SK-N-DZ (cell line): ENCODE measurements at regions not wholly inside any gene's neighbourhood (a gene's known extent, or its start where the extent isn't known, plus 50 kb on each side); places are given as distances from the start of the nearest gene placed in this dataset.

Experiments
- DNase-seq: peaks from one replicate; pipeline ENCODE4 v3.0.0-alpha.2; 2015; ENCODE audit warnings: low spot score

GRCh38 chr7:88500131-88500530 is 193.4 kb upstream of the STEAP4 start:
- no peak for DNase-seq

- no peak for DNase-seq
Observed at GRCh38 chr7:88495881-88496725, 189.4 kb upstream of the STEAP4 start.

- no peak for DNase-seq
Observed at GRCh38 chr7:88492153-88492552, 185.5 kb upstream of the STEAP4 start.

- DNase-seq, result no peak
Observed at GRCh38 chr7:88490874-88491273, 184.2 kb upstream of the STEAP4 start.

- no peak for DNase-seq
Observed at GRCh38 chr7:88490161-88490560, 183.5 kb upstream of the STEAP4 start.

GRCh38 chr7:88485821-88486220 is 179.1 kb upstream of the STEAP4 start:
- no peak for DNase-seq

- no peak for DNase-seq
Observed at GRCh38 chr7:88484551-88484950, 177.9 kb upstream of the STEAP4 start.

- DNase-seq, result no peak
Observed at GRCh38 chr7:88480896-88481295, 174.2 kb upstream of the STEAP4 start.

GRCh38 chr7:88480271-88480670 is 173.6 kb upstream of the STEAP4 start:
- no peak for DNase-seq

GRCh38 chr7:88477976-88478375 is 171.3 kb upstream of the STEAP4 start:
- DNase-seq, result no peak

- DNase-seq, result no peak
Observed at GRCh38 chr7:88465600-88465999, 158.9 kb upstream of the STEAP4 start.

- no peak for DNase-seq
Observed at GRCh38 chr7:88462799-88463198, 156.1 kb upstream of the STEAP4 start.

- DNase-seq, result no peak
Observed at GRCh38 chr7:88460650-88461049, 154.0 kb upstream of the STEAP4 start.

GRCh38 chr7:88458946-88459345 is 152.3 kb upstream of the STEAP4 start:
- DNase-seq, result no peak

- no peak for DNase-seq
Observed at GRCh38 chr7:88458279-88458678, 151.6 kb upstream of the STEAP4 start.

GRCh38 chr7:88457320-88457719 is 150.6 kb upstream of the STEAP4 start:
- no peak for DNase-seq

- DNase-seq, result no peak
Observed at GRCh38 chr7:88456490-88456889, 149.8 kb upstream of the STEAP4 start.

- no peak for DNase-seq
Observed at GRCh38 chr7:88455696-88456095, 149.0 kb upstream of the STEAP4 start.

- no peak for DNase-seq
Observed at GRCh38 chr7:88452646-88453045, 146.0 kb upstream of the STEAP4 start.

GRCh38 chr7:88450874-88451273 is 144.2 kb upstream of the STEAP4 start:
- no peak for DNase-seq

- DNase-seq, result no peak
Observed at GRCh38 chr7:88449410-88449809, 142.7 kb upstream of the STEAP4 start.

GRCh38 chr7:88442413-88442812 is 135.7 kb upstream of the STEAP4 start:
- no peak for DNase-seq

GRCh38 chr7:88437132-88437531 is 130.4 kb upstream of the STEAP4 start:
- no peak for DNase-seq

GRCh38 chr7:88432301-88432700 is 125.6 kb upstream of the STEAP4 start:
- DNase-seq, result no peak
